K562 (cell line): ENCODE measurements at regions not wholly inside any gene's neighbourhood (a gene's known extent, or its start where the extent isn't known, plus 50 kb on each side); places are given as distances from the start of the nearest gene placed in this dataset.

Experiments
- ELF2 ChIP-seq: fragments of 250-450 bp; sonication (Bioruptor Pico); IDR thresholded peaks from 2 replicates; pipeline ENCODE4 v1.5.0; 2021; ENCODE audit warnings: mild to moderate bottlenecking
- ZNF175 ChIP-seq: fragments of 200-800 bp; sonication (Bioruptor generic); IDR thresholded peaks from 2 replicates; pipeline ENCODE4 v1.6.1; 2016; ENCODE audit warnings: low read depth, mild to moderate bottlenecking, missing genetic modification characterization, missing compliant biosample characterization

DNA sequence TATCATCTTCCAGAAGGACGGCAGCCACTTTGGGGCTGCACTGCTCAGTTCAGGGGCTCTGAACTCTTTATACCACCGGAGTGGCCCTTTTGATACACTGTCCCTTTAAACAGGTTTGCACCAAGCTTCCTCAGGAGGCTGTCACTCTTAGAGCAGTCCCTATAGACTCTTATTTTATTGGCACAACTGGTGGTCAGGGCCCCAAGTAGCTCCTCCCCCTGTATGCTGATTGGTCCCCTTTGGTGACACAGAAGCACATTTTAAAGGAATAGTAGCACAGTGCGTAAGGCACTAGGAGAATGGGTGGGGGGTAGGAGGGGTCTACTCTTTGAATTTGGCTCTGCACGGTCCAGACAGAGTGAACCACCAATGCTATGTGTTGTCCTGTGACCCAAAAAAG lies 122.6 kb upstream of the MLN start:
- TF ChIP-seq ELF2 (CRISPR knock-in tag) (no peak), ZNF175 (CRISPR knock-in tag) (no peak)
